GM12891 (cell line): ENCODE measurements at regions not wholly inside any gene's neighbourhood (a gene's known extent, or its start where the extent isn't known, plus 50 kb on each side); places are given as distances from the start of the nearest gene placed in this dataset.
A peak's percentile ranks its signal among the peaks of the same experiment; 100 is the strongest.

ENCODE experiments used
- DNase-seq: peaks from one replicate; pipeline ENCODE4 v3.0.0; 2011; ENCODE audit warnings: low spot score; ENCODE audit not compliant: insufficient read length
- FAIRE-seq: peaks from 2 replicates; lab custom pipeline; 2011; peaks lifted over from hg19 to GRCh38; lab: Jason Lieb, UNC
- PAX5 ChIP-seq: IDR thresholded peaks from 2 replicates; pipeline ENCODE4 v1.6.1; 2011; ENCODE audit warnings: low read length, moderate library complexity, mild to moderate bottlenecking; ENCODE audit not compliant: insufficient read depth, severe bottlenecking
- POLR2A ChIP-seq: IDR thresholded peaks from 2 replicates; pipeline ENCODE4 v1.6.1; 2011; ENCODE audit warnings: low read depth, low read length, control low read depth
- POLR2AphosphoS5 ChIP-seq: IDR thresholded peaks from 2 replicates; pipeline ENCODE4 v1.6.1; 2011; ENCODE audit warnings: low read depth, low read length, control low read depth
- POU2F2 ChIP-seq: IDR thresholded peaks from 2 replicates; pipeline ENCODE4 v1.6.1; 2011; ENCODE audit warnings: low read depth, mild to moderate bottlenecking, control low read depth, low read length, moderate library complexity
- SPI1 ChIP-seq: IDR thresholded peaks from 2 replicates; pipeline ENCODE4 v1.6.1; 2011; ENCODE audit warnings: low read depth, low read length, control low read depth
- TAF1 ChIP-seq: IDR thresholded peaks from 2 replicates; pipeline ENCODE4 v1.6.1; 2011; ENCODE audit warnings: low read depth, low read length, control low read depth

DNA sequence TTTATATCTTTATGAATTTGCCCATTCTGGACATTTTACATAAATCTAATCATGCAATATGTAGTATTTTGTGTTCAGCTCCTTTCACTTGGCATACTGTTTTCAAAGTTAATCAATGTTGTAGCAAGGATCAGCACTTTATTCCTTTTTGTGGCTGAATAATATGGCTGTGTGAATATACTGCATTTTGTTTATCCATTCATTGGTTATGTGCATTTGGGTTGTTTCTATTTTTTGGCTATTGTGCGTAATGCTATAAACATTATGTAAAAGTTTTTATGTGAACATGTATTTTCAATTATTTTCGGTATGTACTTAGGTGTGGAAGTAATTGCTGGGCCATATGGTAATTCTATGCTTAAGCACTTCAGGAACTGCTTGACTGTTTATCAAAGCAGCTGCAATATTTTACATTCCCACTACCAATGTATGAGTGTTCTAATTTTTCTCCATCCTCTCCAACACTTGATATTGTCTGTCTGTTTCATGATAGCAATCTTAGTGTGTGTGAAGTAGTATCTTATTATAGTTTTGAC is 101.3 kb upstream of the P2RY1 start:
- no peak for DNase-seq
- TF ChIP-seq SPI1 (no peak), POLR2AphosphoS5 (no peak), POU2F2 (no peak), PAX5 (no peak), TAF1 (no peak), POLR2A (no peak)

DNA sequence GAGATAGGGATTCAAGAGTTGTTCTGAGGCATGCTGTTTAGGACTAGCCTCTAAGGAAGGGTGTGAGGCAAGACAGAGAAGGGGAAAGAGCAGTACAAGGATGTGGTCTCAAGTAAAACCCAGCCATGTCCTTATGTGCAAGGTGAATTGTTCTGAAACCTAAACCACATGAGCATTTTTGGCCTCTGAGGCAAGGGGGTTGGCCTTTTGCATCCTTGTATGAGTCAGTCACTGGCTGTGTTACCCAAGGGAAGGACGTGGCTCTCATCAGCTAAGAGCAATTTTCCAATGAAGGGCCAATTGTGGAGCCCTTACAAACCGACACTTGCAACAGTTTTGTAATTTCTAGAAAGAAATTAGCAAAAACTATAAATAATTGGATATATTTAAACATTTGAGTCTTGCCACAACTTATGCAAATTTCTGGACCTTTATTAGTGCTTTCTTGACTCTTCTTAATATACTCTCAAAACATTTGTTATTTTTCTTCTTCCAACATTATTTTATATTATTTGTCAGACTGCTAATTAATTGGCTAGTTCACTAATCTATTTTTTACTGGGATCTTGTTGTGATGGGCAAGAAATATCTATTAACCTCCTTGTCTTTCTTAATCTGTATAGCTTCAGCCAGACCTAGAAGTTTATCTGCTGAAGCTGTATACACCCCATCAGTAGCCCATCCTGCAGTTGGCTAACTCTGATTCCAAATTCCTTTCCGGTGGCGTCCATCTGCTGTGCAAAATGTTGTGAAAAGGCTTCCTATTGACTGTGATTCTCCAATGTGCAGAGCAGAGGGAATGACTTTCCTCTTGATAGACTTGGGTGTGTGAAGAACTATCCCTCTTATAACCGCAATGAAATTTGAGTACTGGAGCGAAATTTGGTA is 97.7 kb upstream of the P2RY1 start:
- FAIRE-seq (peak; percentile 99), DNase-seq (peak; percentile 8)
- TF ChIP-seq SPI1 (peak; percentile 28; the same call in 1 of the 2 replicates), PAX5 (peak; percentile 18), POLR2A (no peak), POU2F2 (peak; percentile 94), TAF1 (no peak), POLR2AphosphoS5 (no peak)

More for the DNA sequence above, 101.3 kb upstream of the P2RY1 start:
- FAIRE-seq, result no peak

DNA sequence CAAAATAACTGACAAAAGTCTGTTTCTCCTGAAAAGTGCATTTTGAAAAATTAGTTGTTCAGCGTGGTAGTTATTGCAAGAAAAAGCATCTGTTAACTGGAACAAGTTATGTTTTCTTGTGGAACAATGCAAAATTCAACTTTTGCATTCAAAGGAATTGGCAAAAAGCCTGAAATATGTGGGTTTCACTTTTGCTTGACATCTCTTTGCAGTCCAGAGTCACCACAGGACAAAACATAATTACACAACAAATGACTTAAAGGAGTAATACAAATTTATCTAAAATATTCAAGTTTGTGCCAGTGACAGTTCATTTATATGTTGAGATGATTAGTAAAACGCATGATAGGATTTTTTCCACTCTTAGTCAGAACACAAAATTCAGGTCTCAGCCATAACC is 96.3 kb upstream of the P2RY1 start:
- DNase-seq (no peak), FAIRE-seq (no peak)
- TF ChIP-seq POLR2A (no peak), POLR2AphosphoS5 (no peak), PAX5 (no peak), SPI1 (no peak), TAF1 (no peak), POU2F2 (no peak)

DNA sequence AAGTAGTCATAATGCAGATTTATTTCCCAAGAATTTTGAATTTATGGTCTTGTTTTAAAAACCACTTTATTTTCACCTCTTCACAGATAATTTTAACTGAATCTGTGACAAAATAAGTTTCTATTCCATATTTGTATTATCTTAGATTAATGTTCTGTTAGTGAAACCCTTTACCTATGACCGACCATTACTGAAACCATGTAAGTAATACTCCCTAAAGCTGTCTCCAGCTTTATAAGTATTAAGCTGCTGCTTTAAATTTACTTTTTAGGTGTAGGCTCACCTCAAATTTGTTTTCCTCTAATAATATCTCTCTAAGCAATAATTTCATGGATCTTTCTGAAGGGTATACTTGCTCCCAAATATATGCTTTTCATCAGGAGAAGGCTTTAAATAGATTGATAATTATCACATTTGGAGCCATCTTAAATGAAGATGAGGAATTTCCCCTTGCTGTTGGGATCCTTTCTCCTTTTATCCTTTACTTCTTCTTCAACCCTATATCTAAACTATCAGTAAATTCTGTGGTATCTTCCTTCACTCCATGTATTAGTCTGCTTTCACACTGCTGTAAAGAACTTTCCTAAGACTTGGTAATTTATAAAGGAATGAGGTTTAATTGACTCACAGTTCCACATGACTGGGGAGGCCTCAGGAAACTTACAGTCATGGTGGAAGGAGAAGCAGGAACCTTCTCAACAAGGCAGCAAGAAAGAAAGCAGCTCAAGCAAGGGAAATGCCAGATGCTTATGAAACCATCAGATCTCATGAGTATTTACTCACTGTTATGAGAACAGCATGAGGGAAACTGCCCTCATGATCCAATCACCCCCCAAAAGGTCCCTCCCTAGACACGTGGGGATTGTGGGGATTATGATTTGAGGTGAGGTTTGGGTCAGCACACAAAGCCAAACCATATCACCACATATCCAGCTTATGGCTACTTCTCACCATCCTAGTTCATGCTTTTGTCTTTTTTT is 92.3 kb upstream of the P2RY1 start:
- TF ChIP-seq TAF1 (no peak), SPI1 (no peak), POLR2A (no peak), POLR2AphosphoS5 (no peak), PAX5 (no peak), POU2F2 (no peak)
- DNase-seq, result no peak
- no peak for FAIRE-seq

DNA sequence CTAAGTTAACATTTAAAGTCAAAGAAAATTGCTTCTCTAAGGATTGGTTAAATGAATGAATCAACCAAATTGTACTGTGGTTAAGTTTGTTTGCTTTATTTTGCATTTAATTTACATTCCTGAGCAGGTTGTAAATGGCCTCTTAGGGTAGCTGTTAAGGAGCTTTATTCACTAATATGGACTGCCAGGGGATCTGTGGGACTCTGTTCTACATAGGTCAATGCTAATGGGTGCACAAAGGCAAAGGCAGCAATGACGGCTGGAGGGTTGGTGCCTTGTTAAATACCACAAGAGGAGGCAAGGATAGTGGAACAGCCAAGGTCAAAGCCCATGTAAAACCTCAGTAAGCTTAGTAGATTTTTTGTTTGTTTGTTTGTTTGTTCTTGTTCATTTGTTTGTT is 89.3 kb upstream of the P2RY1 start:
- DNase-seq (no peak), FAIRE-seq (no peak)
- TF ChIP-seq TAF1, result no peak
- no peak for TF ChIP-seq POLR2AphosphoS5
- no peak for TF ChIP-seq POU2F2
- no peak for TF ChIP-seq SPI1
- no peak for TF ChIP-seq PAX5

DNA sequence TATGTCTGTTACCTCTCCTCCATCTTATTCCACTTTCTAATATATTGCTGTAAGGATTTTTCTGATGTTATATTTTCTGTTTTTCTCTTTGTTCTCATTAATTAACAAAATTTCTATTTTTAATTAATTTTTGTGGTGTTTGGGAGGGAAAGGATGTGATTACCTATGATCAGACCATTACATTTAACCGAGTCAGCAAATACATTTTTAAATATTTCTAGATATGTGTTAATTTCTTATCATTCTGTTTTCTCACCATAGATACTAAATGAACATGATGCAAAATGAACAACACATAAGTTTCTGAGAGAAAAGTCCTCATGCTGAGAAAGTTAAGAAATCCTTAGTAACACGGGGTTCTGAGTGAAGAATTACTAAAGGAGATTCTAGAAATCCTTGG is 80.6 kb upstream of the P2RY1 start:
- TF ChIP-seq POLR2AphosphoS5 (no peak), POLR2A (no peak), SPI1 (no peak), PAX5 (no peak), TAF1 (no peak), POU2F2 (no peak)
- FAIRE-seq (no peak), DNase-seq (no peak)

DNA sequence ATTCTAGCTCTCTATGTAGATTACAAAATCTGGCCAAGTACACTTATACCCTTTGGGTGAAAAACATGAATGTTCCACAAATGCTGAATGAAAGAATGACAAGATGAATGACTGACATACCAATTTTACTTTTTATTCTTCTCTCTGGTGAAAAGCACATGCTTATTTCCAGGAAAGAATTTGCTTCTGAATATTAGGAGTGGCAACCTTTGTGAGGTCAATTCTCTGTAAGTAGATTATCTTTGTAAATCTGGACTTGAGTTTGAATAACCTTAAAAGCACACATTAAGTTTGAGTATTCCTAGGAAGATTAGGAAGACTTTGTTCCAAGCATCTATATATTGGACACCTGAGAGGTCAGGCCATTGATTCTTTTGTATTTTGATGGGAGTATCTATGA is 78.1 kb upstream of the P2RY1 start:
- no peak for FAIRE-seq
- TF ChIP-seq POLR2AphosphoS5 (no peak), PAX5 (no peak), POU2F2 (no peak), SPI1 (no peak), TAF1 (no peak), POLR2A (no peak)
- DNase-seq, result no peak

DNA sequence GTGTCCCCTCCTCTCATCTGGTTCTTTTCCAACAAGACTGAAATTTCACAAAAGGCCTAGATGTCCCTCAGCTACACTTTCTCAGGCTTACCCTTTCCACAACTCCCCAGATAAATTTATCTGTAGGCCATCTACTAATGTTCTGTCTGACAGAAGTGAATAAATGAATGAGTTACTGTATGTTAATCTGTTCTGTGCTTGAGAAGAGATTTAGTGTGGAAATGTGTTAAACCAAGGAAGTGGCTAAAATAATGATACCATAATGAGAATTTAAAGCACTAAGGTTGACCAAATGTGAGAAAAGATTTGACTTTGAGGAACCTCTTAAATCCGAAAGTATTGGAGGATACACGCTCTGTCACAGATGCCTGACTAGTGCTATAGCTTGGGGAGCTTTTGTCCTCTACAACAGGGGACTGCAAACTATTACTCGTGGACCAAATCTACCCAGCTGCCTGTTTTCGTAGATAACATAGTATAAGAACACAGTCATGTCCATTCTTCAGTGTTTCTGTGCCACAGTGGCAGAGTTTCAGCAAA is 74.8 kb upstream of the P2RY1 start:
- FAIRE-seq, result no peak
- no peak for TF ChIP-seq TAF1
- TF ChIP-seq POU2F2, result no peak
- TF ChIP-seq POLR2AphosphoS5, result no peak
- TF ChIP-seq PAX5, result no peak
- no peak for TF ChIP-seq SPI1
- no peak for TF ChIP-seq POLR2A
- DNase-seq, result no peak

DNA sequence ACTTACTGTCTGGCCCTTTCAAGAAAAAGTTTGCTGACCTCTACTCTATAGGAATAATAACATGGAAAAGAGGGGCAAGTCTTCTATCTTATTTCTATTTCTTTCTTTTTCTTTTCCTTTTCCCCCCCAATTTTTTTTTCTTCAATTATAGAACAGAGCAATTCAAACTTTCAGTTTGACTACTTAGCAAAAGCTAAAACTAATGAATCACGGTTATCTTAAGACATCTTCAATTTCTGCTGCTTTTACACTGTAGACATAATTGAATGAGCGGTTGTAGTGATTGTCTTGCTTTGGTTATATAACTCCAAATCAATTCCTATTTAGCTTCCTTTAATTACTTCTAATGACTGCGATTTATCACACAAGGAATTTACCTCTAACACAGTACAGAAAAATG is 74.3 kb upstream of the P2RY1 start:
- no peak for FAIRE-seq
- no peak for DNase-seq
- TF ChIP-seq POLR2AphosphoS5, result no peak
